Upper lobe of left lung (tissue), 6 donors: ENCODE measurements at regions not wholly inside any gene's neighbourhood (a gene's known extent, or its start where the extent isn't known, plus 50 kb on each side); places are given as distances from the start of the nearest gene placed in this dataset.
"Not testable (repeated sequence)": the region's sequence is repeated elsewhere in the genome, so short reads cannot be mapped to it uniquely, and the experiment has no call there.

Experiments
- ATAC-seq, 2 donors: fragments of 200-7000 bp; cut with Tn5 transposase; one replicate each; pipeline ENCODE4 v1.9.1; 2022; ENCODE audit warnings: mild to moderate bottlenecking in 2 of 2, moderate library complexity in 2 of 2; ENCODE audit not compliant: low FRiP score in 2 of 2
- DNase-seq, 2 donors: peaks; one replicate each; pipeline ENCODE4 v3.0.0-alpha.2; 2019 to 2020
- H3K27ac ChIP-seq, 4 donors: fragments of 200-600 bp; sonication (generic); one replicate each; pipeline ENCODE4 v1.5.1; 2016 to 2019
- H3K27me3 ChIP-seq, 4 donors: fragments of 200-600 bp; sonication (generic); one replicate each; pipeline ENCODE4 v1.5.1; 2017 to 2019
- H3K36me3 ChIP-seq, 4 donors: fragments of 200-600 bp; sonication (generic); one replicate each; pipeline ENCODE4 v1.5.1; 2016 to 2019
- H3K4me1 ChIP-seq, 4 donors: fragments of 200-600 bp; sonication (generic); one replicate each; pipeline ENCODE4 v1.5.1; 2018 to 2019
- H3K4me3 ChIP-seq, 4 donors: fragments of 200-600 bp; sonication (generic); one replicate each; pipeline ENCODE4 v1.5.1; 2017 to 2019; ENCODE audit warnings: mild to moderate bottlenecking in 2 of 4, moderate library complexity in 1 of 4
- H3K9me3 ChIP-seq, 4 donors: fragments of 200-600 bp; sonication (generic); one replicate each; pipeline ENCODE4 v1.5.1; 2018 to 2019
- EP300 ChIP-seq, 4 donors: sonication (generic); formaldehyde crosslinking; IDR thresholded peaks; one replicate each; pipeline ENCODE4 v1.5.1; 2017; ENCODE audit warnings: antibody characterized with exemption in 4 of 4, control low read depth in 2 of 4
- POLR2A ChIP-seq, 4 donors: fragments of 450-650 bp; IDR thresholded peaks; one replicate each; pipeline ENCODE4 v1.5.1; 2016 to 2017; ENCODE audit warnings: antibody characterized with exemption in 4 of 4, mild to moderate bottlenecking in 2 of 4
- POLR2AphosphoS5 ChIP-seq, 2 donors: sonication (generic); formaldehyde crosslinking; IDR thresholded peaks; one replicate each; pipeline ENCODE4 v1.5.1; 2017; ENCODE audit warnings: antibody characterized with exemption in 2 of 2
- WGBS, 2 donors: methylation state at CpG; one replicate each; pipeline ENCODE4 v1.1.5; 2017 to 2018; 5-methylcytosine and 5-hydroxymethylcytosine counted together
- TF ChIP-seq, protein P1 (sequence below), 6 experiments: fragments of 450-650 bp in 4 of 6; fragments of 200-600 bp in 2 of 6; sonication (generic) in 2 of 6; IDR thresholded peaks; one replicate each; pipeline ENCODE4 v1.5.1; 2016 to 2019; ENCODE audit warnings: antibody characterized with exemption in 6 of 6
- donor health status: DM: no; HTN: no; CAD: no; lungs with moderate emphysema.
- donor health status: DM: no; HTN: yes; CAD: no; lungs with severe emphysema.

DNA sequence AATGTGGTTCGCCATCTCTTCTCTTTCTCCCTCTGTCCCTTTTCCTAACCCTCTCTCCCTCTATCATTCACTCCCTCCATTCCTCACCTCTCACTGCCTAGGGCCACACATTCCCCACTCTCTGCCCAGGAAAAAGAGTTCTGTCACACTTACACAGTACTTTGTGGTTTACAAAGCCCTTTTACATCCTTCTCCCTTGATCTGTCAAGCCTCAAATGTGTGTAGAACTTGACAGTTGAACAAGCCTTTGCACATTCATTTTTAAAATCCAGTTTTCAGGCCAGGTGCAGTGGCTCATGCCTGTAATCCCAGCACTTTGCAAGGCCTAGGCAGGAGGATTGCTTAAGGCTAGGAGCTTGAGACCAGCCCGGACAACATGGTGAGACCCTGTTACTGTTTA, 156.3 kb downstream of the VSIG4 start:
- Histone ChIP-seq H3K27ac (no peak overlapping the region), H3K4me3 (no peak overlapping the region), H3K36me3 (no peaks in the 10 kb centered on the region), H3K27me3 (no peaks in the 10 kb centered on the region), H3K9me3 (no peaks in the 10 kb centered on the region), H3K4me1 (no peaks in the 10 kb centered on the region)
- TF ChIP-seq POLR2A (IDR thresholded peaks at IDR 0.05) (no peak), POLR2AphosphoS5 (IDR thresholded peaks at IDR 0.05) (no peak), EP300 (IDR thresholded peaks at IDR 0.05) (no peak)
- TF ChIP-seq, protein P1, sequence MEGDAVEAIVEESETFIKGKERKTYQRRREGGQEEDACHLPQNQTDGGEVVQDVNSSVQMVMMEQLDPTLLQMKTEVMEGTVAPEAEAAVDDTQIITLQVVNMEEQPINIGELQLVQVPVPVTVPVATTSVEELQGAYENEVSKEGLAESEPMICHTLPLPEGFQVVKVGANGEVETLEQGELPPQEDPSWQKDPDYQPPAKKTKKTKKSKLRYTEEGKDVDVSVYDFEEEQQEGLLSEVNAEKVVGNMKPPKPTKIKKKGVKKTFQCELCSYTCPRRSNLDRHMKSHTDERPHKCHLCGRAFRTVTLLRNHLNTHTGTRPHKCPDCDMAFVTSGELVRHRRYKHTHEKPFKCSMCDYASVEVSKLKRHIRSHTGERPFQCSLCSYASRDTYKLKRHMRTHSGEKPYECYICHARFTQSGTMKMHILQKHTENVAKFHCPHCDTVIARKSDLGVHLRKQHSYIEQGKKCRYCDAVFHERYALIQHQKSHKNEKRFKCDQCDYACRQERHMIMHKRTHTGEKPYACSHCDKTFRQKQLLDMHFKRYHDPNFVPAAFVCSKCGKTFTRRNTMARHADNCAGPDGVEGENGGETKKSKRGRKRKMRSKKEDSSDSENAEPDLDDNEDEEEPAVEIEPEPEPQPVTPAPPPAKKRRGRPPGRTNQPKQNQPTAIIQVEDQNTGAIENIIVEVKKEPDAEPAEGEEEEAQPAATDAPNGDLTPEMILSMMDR (IDR thresholded peaks at IDR 0.05), result no peak
- ATAC-seq, result no peak
- no peak for DNase-seq
- WGBS, 2 donors, result 91 to 98% methylated on average over 2 of the region's 2 CpGs

- no peak overlapping the region for H3K27ac ChIP-seq
- ATAC-seq (no peak), DNase-seq (no peak)
- no peak overlapping the region for H3K4me3 ChIP-seq
- 45 to 59% methylated on average over 1 of the region's 1 CpG for WGBS, 2 donors
- no peaks in the 10 kb centered on the region for H3K9me3 ChIP-seq
- TF ChIP-seq POLR2A (IDR thresholded peaks at IDR 0.05), result no peak
- no peak for TF ChIP-seq EP300 (IDR thresholded peaks at IDR 0.05)
- TF ChIP-seq, protein P1 (IDR thresholded peaks at IDR 0.05), result no peak
- TF ChIP-seq POLR2AphosphoS5 (IDR thresholded peaks at IDR 0.05), result no peak
- no peaks in the 10 kb centered on the region for H3K36me3 ChIP-seq
- H3K4me1 ChIP-seq, result peaks cover 0 to 2% (median 0%) of the 10 kb centered on the region in 4 donors
- H3K27me3 ChIP-seq, result no peaks in the 10 kb centered on the region
These were observed 159.7 kb downstream of the VSIG4 start for GRCh38 chrX:65879977-65880799.

DNA sequence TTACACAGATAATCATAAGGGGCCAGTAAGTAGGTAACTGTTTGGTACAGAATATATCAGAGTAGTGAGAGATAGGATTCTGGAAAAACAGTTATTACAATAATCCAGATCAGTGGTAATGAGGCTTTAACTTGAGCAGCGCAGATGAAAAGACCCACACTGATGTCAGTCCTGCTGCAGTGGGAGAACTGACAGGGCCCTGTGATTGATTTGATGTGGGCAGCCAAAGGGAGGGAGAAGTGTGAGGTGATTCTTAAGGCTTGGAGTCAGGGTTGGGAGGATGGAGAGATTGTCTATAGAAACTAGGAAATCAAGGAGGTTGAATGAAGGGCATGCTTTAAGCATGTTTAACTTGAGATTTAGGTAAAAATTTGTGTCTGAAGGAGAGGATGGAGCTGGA, 161.4 kb downstream of the VSIG4 start:
- no peaks in the 10 kb centered on the region for H3K36me3 ChIP-seq
- TF ChIP-seq EP300 (IDR thresholded peaks at IDR 0.05) (no peak), POLR2A (IDR thresholded peaks at IDR 0.05) (no peak), POLR2AphosphoS5 (IDR thresholded peaks at IDR 0.05) (no peak)
- TF ChIP-seq, protein P1 (IDR thresholded peaks at IDR 0.05), result no peak
- peaks cover 0 to 5% (median 0%) of the 10 kb centered on the region in 4 donors for H3K4me1 ChIP-seq
- 64 to 82% methylated on average over 1 of the region's 1 CpG for WGBS, 2 donors
- no peaks in the 10 kb centered on the region for H3K9me3 ChIP-seq
- H3K27ac ChIP-seq, result no peak overlapping the region
- DNase-seq (no peak), ATAC-seq (no peak)
- no peak overlapping the region for H3K4me3 ChIP-seq
- H3K27me3 ChIP-seq, result no peaks in the 10 kb centered on the region

GRCh38 chrX:65877953-65878352, 161.9 kb downstream of the VSIG4 start:
- TF ChIP-seq EP300 (IDR thresholded peaks at IDR 0.05) (no peak), POLR2AphosphoS5 (IDR thresholded peaks at IDR 0.05) (no peak), POLR2A (IDR thresholded peaks at IDR 0.05) (no peak)
- TF ChIP-seq, protein P1 (IDR thresholded peaks at IDR 0.05), result no peak
- no peak for ATAC-seq
- no peaks in the 10 kb centered on the region for H3K27me3 ChIP-seq

DNA sequence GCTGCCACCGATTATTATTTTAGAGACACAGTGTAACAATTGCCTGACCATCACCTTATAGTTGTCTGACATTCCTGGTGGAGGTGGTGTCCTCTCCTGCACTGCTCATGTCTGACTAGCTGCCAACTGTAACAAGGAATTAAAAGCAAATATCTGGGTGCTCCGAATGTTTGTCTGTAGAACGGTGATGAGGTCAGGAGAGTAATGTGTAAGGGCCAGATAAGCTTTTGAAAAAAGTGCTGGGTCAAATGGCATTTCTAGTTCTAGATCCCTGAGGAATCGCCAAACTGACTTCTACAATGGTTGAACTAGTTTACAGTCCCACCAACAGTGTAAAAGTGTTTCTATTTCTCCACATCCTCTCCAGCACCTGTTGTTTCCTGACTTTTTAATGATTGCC, 164.3 kb downstream of the VSIG4 start:
- not testable (repeated sequence) for H3K27me3 ChIP-seq, H3K4me1 ChIP-seq, H3K4me3 ChIP-seq, H3K27ac ChIP-seq, H3K9me3 ChIP-seq, DNase-seq, ATAC-seq, H3K36me3 ChIP-seq
- WGBS, 2 donors, result 61 to 81% methylated on average over 4 of the region's 4 CpGs

More at GRCh38 chrX:65877953-65878352, 161.9 kb downstream of the VSIG4 start:
- no peaks in the 10 kb centered on the region for H3K9me3 ChIP-seq
- H3K36me3 ChIP-seq, result no peaks in the 10 kb centered on the region
- WGBS, 2 donors, result 74 to 86% methylated on average over 3 of the region's 3 CpGs
- peaks cover 0 to 5% (median 0%) of the 10 kb centered on the region in 4 donors for H3K4me1 ChIP-seq
- H3K4me3 ChIP-seq, result no peak overlapping the region
- no peak overlapping the region for H3K27ac ChIP-seq
- DNase-seq, result no peak
